ES-I3 (cell line): ENCODE measurements at regions not wholly inside any gene's neighbourhood (a gene's known extent, or its start where the extent isn't known, plus 50 kb on each side); places are given as distances from the start of the nearest gene placed in this dataset.

Source experiments
- H3K36me3 ChIP-seq: 2 replicates; pipeline ENCODE4 v1.6.1; 2013; ENCODE audit warnings: mild to moderate bottlenecking, low read length, control low read depth, moderate library complexity; ENCODE audit not compliant: insufficient read depth
- H3K4me1 ChIP-seq: 2 replicates; pipeline ENCODE4 v1.6.1; 2013; ENCODE audit warnings: mild to moderate bottlenecking, control low read depth, low read length; ENCODE audit not compliant: insufficient read depth
- H3K9ac ChIP-seq: 2 replicates; pipeline ENCODE4 v1.6.1; 2013; ENCODE audit warnings: low read depth, mild to moderate bottlenecking, low read length, moderate library complexity
- H3K9me3 ChIP-seq: 2 replicates; pipeline ENCODE4 v1.6.1; 2013; ENCODE audit warnings: mild to moderate bottlenecking, low read length, moderate library complexity; ENCODE audit not compliant: control insufficient read depth, insufficient read depth

DNA sequence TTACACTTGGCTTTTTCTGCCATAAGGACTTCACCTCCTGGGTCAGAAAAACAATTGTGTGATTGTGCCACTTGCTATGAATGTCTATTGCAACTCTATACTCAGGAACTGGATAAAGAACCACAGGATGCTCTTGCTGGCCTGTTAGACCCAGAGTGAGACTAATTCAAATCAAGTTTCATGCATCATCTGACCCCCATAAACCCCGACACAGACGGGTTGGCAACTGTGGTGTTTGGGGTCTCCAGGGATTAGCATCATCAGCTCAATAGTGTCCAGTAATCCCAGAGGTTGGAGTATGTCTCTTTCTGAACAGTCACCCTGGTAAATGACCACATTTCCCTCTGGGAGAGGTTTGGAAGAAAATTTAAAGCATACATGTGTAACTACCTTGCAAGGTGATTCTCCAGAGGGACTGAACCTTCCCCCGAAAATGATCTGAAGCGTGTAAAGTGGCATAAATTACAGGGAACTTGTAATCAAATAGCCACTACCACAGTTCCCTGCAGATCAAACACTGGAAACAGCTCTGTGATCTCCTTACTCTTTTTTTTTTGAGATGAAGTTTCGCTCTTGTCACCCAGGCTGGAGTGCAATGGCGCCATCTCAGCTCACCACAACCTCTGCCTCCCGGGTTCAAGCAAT lies 1097.6 kb downstream of the TBC1D22A start:
- no peak overlapping the region for H3K9ac ChIP-seq
- no peaks in the 10 kb centered on the region for H3K36me3 ChIP-seq
- H3K4me1 ChIP-seq, result no peaks in the 10 kb centered on the region
- no peaks in the 10 kb centered on the region for H3K9me3 ChIP-seq

GRCh38 chr22:47858773-47859306 lies 1096.4 kb downstream of the TBC1D22A start:
- Histone ChIP-seq H3K36me3 (no peaks in the 10 kb centered on the region), H3K4me1 (no peaks in the 10 kb centered on the region), H3K9ac (no peak overlapping the region), H3K9me3 (no peaks in the 10 kb centered on the region)

- no peak overlapping the region for H3K9ac ChIP-seq
- no peaks in the 10 kb centered on the region for H3K36me3 ChIP-seq
- H3K9me3 ChIP-seq, result no peaks in the 10 kb centered on the region
- H3K4me1 ChIP-seq, result no peaks in the 10 kb centered on the region
Measured at GRCh38 chr22:47854680-47855079, 1092.2 kb downstream of the TBC1D22A start.

- no peaks in the 10 kb centered on the region for H3K4me1 ChIP-seq
- no peaks in the 10 kb centered on the region for H3K36me3 ChIP-seq
Measured at GRCh38 chr22:47854251-47854650, 1091.8 kb downstream of the TBC1D22A start.

GRCh38 chr22:47853750-47854149 lies 1091.3 kb downstream of the TBC1D22A start:
- H3K4me1 ChIP-seq, result no peaks in the 10 kb centered on the region
- H3K36me3 ChIP-seq, result no peaks in the 10 kb centered on the region
- no peak overlapping the region for H3K9ac ChIP-seq
- no peaks in the 10 kb centered on the region for H3K9me3 ChIP-seq

More at GRCh38 chr22:47854251-47854650, 1091.8 kb downstream of the TBC1D22A start:
- Histone ChIP-seq H3K9ac (no peak overlapping the region), H3K9me3 (no peaks in the 10 kb centered on the region)

GRCh38 chr22:47851586-47851985 lies 1089.1 kb downstream of the TBC1D22A start:
- Histone ChIP-seq H3K9ac (no peak overlapping the region), H3K9me3 (no peaks in the 10 kb centered on the region), H3K36me3 (no peaks in the 10 kb centered on the region), H3K4me1 (no peaks in the 10 kb centered on the region)

GRCh38 chr22:47850644-47851151 lies 1088.2 kb downstream of the TBC1D22A start:
- Histone ChIP-seq H3K9me3 (no peaks in the 10 kb centered on the region), H3K4me1 (no peaks in the 10 kb centered on the region), H3K36me3 (no peaks in the 10 kb centered on the region), H3K9ac (no peak overlapping the region)

DNA sequence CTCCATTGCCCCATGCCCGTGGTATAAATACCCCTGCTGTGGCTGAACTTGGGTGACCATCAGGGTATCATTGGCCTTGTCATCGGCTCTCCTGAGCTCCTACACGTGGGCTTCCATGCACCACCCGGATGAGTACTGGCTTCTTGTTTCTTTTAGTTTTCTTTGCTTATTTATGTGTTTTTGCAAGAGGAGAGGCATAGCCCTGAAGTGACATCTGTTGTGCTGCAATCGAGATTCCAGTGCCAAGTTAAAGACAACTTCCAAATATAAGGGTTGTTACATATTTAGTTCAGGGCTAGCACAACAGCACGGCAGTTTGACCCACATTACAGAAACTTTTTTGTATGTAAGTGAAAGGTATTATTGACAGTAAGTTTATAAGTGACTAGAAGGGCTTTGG lies 1087.1 kb downstream of the TBC1D22A start:
- H3K9ac ChIP-seq, result no peak overlapping the region
- H3K4me1 ChIP-seq, result no peaks in the 10 kb centered on the region
- no peaks in the 10 kb centered on the region for H3K36me3 ChIP-seq
- H3K9me3 ChIP-seq, result no peaks in the 10 kb centered on the region

- Histone ChIP-seq H3K9me3 (no peaks in the 10 kb centered on the region), H3K4me1 (no peaks in the 10 kb centered on the region), H3K36me3 (no peaks in the 10 kb centered on the region), H3K9ac (no peak overlapping the region)
Measured at GRCh38 chr22:47848184-47848920, 1085.9 kb downstream of the TBC1D22A start.

- Histone ChIP-seq H3K36me3 (no peaks in the 10 kb centered on the region), H3K9ac (no peak overlapping the region), H3K4me1 (no peaks in the 10 kb centered on the region), H3K9me3 (no peaks in the 10 kb centered on the region)
Measured at GRCh38 chr22:47847131-47847890, 1084.9 kb downstream of the TBC1D22A start.

GRCh38 chr22:47846206-47846605 lies 1083.8 kb downstream of the TBC1D22A start:
- H3K9me3 ChIP-seq, result no peaks in the 10 kb centered on the region
- no peaks in the 10 kb centered on the region for H3K4me1 ChIP-seq
- no peaks in the 10 kb centered on the region for H3K36me3 ChIP-seq
- no peak overlapping the region for H3K9ac ChIP-seq

DNA sequence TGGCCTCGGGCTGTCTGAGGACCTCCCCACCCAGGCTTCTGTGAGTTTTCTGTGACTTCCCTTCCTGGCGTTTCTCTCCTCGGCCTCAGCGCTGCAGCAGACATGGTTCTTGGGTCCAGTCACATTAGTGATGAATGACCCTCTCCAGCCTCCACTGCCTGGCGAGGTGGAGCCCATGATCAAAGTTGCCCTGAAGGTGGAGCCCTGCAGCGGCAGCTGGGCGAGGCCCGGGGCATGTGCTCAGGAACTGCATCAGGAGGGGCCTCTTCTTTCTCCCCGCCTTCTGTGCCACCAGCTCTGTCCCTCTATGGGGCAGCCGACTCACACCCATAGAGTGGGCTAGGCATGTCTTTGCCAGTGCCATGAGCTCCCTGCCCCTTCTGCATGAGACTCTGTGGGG lies 1079.7 kb downstream of the TBC1D22A start:
- no peaks in the 10 kb centered on the region for H3K36me3 ChIP-seq

GRCh38 chr22:47841156-47841555 lies 1078.7 kb downstream of the TBC1D22A start:
- Histone ChIP-seq H3K9me3 (no peaks in the 10 kb centered on the region), H3K9ac (no peak overlapping the region), H3K4me1 (no peaks in the 10 kb centered on the region), H3K36me3 (no peaks in the 10 kb centered on the region)

More for the DNA sequence above, 1079.7 kb downstream of the TBC1D22A start:
- Histone ChIP-seq H3K4me1 (no peaks in the 10 kb centered on the region), H3K9ac (no peak overlapping the region), H3K9me3 (no peaks in the 10 kb centered on the region)

DNA sequence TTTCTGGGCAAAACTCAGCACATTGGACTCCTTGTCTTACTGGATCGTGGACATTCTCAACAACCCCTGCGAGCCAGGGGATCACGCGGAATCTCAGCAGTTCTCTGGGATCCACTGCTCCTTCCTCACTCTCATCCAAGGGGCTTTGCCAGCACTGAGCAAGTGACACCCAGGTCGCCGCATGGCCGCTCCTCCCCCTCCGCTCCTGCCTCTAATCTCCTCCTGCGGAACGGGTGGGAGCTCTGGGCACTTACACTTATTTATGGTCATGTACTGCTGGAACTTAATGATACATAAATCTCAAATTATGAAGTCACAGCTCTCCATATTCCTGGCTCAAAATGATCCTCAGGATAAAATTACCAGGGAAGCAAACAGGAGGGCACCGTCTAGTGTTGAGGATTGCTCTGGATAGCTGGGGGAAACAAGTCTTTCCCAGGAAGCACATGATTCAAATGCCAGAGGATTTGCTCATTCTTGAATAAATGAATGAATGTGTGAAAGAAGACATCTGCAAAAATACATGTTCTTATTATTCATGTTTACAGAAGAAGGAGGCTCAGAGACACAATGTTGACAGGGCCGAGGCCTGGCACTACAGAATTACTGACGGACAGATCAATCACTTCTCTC lies 1077.3 kb downstream of the TBC1D22A start:
- Histone ChIP-seq H3K36me3 (no peaks in the 10 kb centered on the region), H3K9me3 (no peaks in the 10 kb centered on the region), H3K9ac (no peak overlapping the region), H3K4me1 (no peaks in the 10 kb centered on the region)
